H9 (cell line): ENCODE measurements at regions not wholly inside any gene's neighbourhood (a gene's known extent, or its start where the extent isn't known, plus 50 kb on each side); places are given as distances from the start of the nearest gene placed in this dataset.

Experiments used
- DNase-seq: peaks from one replicate; pipeline ENCODE4 v3.0.0-alpha.2; 2017
- H2AFZ ChIP-seq: one replicate; pipeline ENCODE4 v1.6.1; 2013; ENCODE audit warnings: mild to moderate bottlenecking, low read length, control low read depth, moderate library complexity
- H2AK5ac ChIP-seq: 2 replicates; pipeline ENCODE4 v1.6.1; 2013; ENCODE audit warnings: low read length, control low read depth, mixed read lengths; ENCODE audit not compliant: insufficient read length
- H2BK120ac ChIP-seq: one replicate; pipeline ENCODE4 v1.6.1; 2013; ENCODE audit warnings: low read depth, mild to moderate bottlenecking, low read length, control low read depth, inconsistent platforms; ENCODE audit not compliant: poor library complexity, severe bottlenecking
- H2BK12ac ChIP-seq: 2 replicates; pipeline ENCODE4 v1.6.1; 2013; ENCODE audit warnings: low read length, control low read depth, mixed read lengths, low read depth; ENCODE audit not compliant: insufficient read length
- H2BK15ac ChIP-seq: 2 replicates; pipeline ENCODE4 v1.6.1; 2013; ENCODE audit warnings: low read depth, low read length, control low read depth
- H2BK20ac ChIP-seq: one replicate; pipeline ENCODE4 v1.6.1; 2013; ENCODE audit warnings: low read depth, mild to moderate bottlenecking, low read length, control low read depth, inconsistent platforms; ENCODE audit not compliant: poor library complexity, severe bottlenecking
- H2BK5ac ChIP-seq: 2 replicates; pipeline ENCODE4 v1.6.1; 2013; ENCODE audit warnings: low read length, control low read depth, mixed read lengths; ENCODE audit not compliant: insufficient read length
- H3K14ac ChIP-seq: 2 replicates; pipeline ENCODE4 v1.6.1; 2013; ENCODE audit warnings: low read length, control low read depth; ENCODE audit not compliant: insufficient read depth
- H3K18ac ChIP-seq: 2 replicates; pipeline ENCODE4 v1.6.1; 2013; ENCODE audit warnings: low read depth, mild to moderate bottlenecking, mixed read lengths, low read length, control low read depth; ENCODE audit not compliant: insufficient read length
- H3K23ac ChIP-seq: 2 replicates; pipeline ENCODE4 v1.6.1; 2013; ENCODE audit warnings: low read length, control low read depth, mixed read lengths, low read depth; ENCODE audit not compliant: insufficient read length
- H3K23me2 ChIP-seq: 2 replicates; pipeline ENCODE4 v1.6.1; 2013; ENCODE audit warnings: low read depth, mild to moderate bottlenecking, mixed read lengths, low read length, control low read depth; ENCODE audit not compliant: insufficient read length, poor library complexity, severe bottlenecking
- H3K27ac ChIP-seq: 2 replicates; pipeline ENCODE4 v1.5.1; 2013; ENCODE audit warnings: low read length, control low read depth, mixed read lengths, low read depth; ENCODE audit not compliant: insufficient read length
- H3K27me3 ChIP-seq: 2 replicates; pipeline ENCODE4 v1.6.1; 2013; ENCODE audit warnings: low read length, control low read depth, inconsistent platforms; ENCODE audit not compliant: insufficient read depth
- H3K4ac ChIP-seq: 2 replicates; pipeline ENCODE4 v1.6.1; 2013; ENCODE audit warnings: low read depth, mild to moderate bottlenecking, control low read depth, inconsistent platforms, low read length, moderate library complexity
- H3K4me1 ChIP-seq: 2 replicates; pipeline ENCODE4 v1.6.1; 2013; ENCODE audit warnings: low read length, control low read depth, inconsistent platforms; ENCODE audit not compliant: insufficient read depth
- H3K4me2 ChIP-seq: 2 replicates; pipeline ENCODE4 v1.6.1; 2013; ENCODE audit warnings: low read length, control low read depth, mixed read lengths; ENCODE audit not compliant: insufficient read length, insufficient read depth
- H3K56ac ChIP-seq: 2 replicates; pipeline ENCODE4 v1.6.1; 2013; ENCODE audit warnings: low read depth, mild to moderate bottlenecking, mixed read lengths, low read length, control low read depth; ENCODE audit not compliant: insufficient read length
- H3K79me1 ChIP-seq: 2 replicates; pipeline ENCODE4 v1.6.1; 2013; ENCODE audit warnings: low read depth, mild to moderate bottlenecking, moderate library complexity, low read length, control low read depth, inconsistent platforms; ENCODE audit not compliant: insufficient read depth, poor library complexity, severe bottlenecking
- H3K79me2 ChIP-seq: 2 replicates; pipeline ENCODE4 v1.6.1; 2013; ENCODE audit warnings: low read length, control low read depth, inconsistent platforms; ENCODE audit not compliant: insufficient read depth
- H3K9ac ChIP-seq: 2 replicates; pipeline ENCODE4 v1.6.1; 2013; ENCODE audit warnings: low read length, control low read depth, mixed read lengths; ENCODE audit not compliant: insufficient read length; ENCODE audit errors: extremely low read depth
- H3K9me3 ChIP-seq: one replicate; pipeline ENCODE4 v1.6.1; 2013; ENCODE audit warnings: low read depth, low read length, inconsistent platforms; ENCODE audit not compliant: control insufficient read depth
- H3T11ph ChIP-seq: one replicate; pipeline ENCODE4 v1.6.1; 2013; ENCODE audit warnings: mild to moderate bottlenecking, low read length, control low read depth, inconsistent platforms
- H4K20me1 ChIP-seq: one replicate; pipeline ENCODE4 v1.6.1; 2013; ENCODE audit not compliant: control insufficient read depth, insufficient read length, insufficient read depth
- H4K5ac ChIP-seq: 2 replicates; pipeline ENCODE4 v1.6.1; 2013; ENCODE audit warnings: low read depth, mild to moderate bottlenecking, mixed read lengths, low read length, control low read depth; ENCODE audit not compliant: insufficient read length
- H4K8ac ChIP-seq: replicated peaks from 2 replicates; pipeline ENCODE4 v1.6.1; 2013; ENCODE audit warnings: low read length, control low read depth, mixed read lengths, low read depth; ENCODE audit not compliant: insufficient read length
- H4K91ac ChIP-seq: 2 replicates; pipeline ENCODE4 v1.6.1; 2013; ENCODE audit warnings: low read depth, mild to moderate bottlenecking, moderate library complexity, mixed read lengths, low read length, control low read depth; ENCODE audit not compliant: insufficient read length
- H3K27ac Mint-ChIP-seq, 3 experiments: 2 replicates in 2 of 3; 3 replicates in 1 of 3; pipeline ENCODE4 v1.8.0; 2020 to 2021; ENCODE audit warnings: mixed read lengths in 3 of 3, mild to moderate bottlenecking in 1 of 3, moderate library complexity in 1 of 3
- H3K27me3 Mint-ChIP-seq: 2 replicates; pipeline ENCODE4 v1.8.0; 2021; ENCODE audit warnings: low read depth, mild to moderate bottlenecking, moderate library complexity, mixed read lengths
- H3K36me3 Mint-ChIP-seq, 3 experiments: 2 replicates in 2 of 3; 3 replicates in 1 of 3; pipeline ENCODE4 v1.8.0; 2020 to 2021; ENCODE audit warnings: low read depth in 3 of 3, mixed read lengths in 3 of 3; ENCODE audit not compliant: insufficient read depth in 1 of 3
- H3K4me1 Mint-ChIP-seq, 2 experiments: 2 replicates each; pipeline ENCODE4 v1.8.0; 2020; ENCODE audit warnings: mixed read lengths in 2 of 2
- H3K4me3 Mint-ChIP-seq, 2 experiments: 2 replicates in 1 of 2; 3 replicates in 1 of 2; pipeline ENCODE4 v1.8.0; 2020 to 2021; ENCODE audit warnings: mild to moderate bottlenecking in 2 of 2, mixed read lengths in 2 of 2, moderate library complexity in 1 of 2
- H3K9me3 Mint-ChIP-seq, 2 experiments: 2 replicates in 1 of 2; 3 replicates in 1 of 2; pipeline ENCODE4 v1.8.0; 2020; ENCODE audit warnings: mild to moderate bottlenecking in 2 of 2, mixed read lengths in 2 of 2, moderate library complexity in 1 of 2
- WGBS: extraction: QIAGEN DNeasy Blood & Tissue Kit; methylation state at CpG from one replicate; pipeline ENCODE4 v1.1.7; 2013; ENCODE audit warnings: missing lambda C conversion rate, low lambda C conversion rate, mixed read lengths; ENCODE audit not compliant: insufficient read length; ENCODE audit errors: extremely low coverage; 5-methylcytosine and 5-hydroxymethylcytosine counted together
- TF ChIP-seq, protein P1 (sequence below): fragments of 200-600 bp; sonication (generic); conservative IDR thresholded peaks from 3 replicates; pipeline ENCODE4 v1.8.0; 2021; ENCODE audit warnings: antibody characterized with exemption, mild to moderate bottlenecking

DNA sequence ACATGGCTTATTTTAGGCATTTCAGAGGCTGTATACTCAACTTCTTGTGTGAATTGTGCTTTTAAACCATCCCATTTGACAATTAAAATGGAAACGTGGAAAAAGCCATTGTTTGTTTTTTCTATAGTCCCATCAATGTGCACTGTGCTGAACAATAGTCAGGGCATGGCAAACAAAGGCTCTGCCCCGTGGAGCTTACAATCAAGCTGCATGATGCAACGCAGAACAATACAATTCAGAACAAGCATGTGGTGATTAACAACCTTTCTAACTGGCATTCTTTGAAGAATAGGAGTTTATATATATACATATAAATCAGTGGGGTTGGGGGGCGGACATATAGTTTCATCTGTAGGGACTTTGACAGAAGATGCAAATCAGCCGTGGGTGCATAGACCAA, 2125.4 kb upstream of the WWC1 start:
- H4K5ac ChIP-seq = no peak overlapping the region
- no peak overlapping the region for H3K14ac ChIP-seq
- H3K79me1 ChIP-seq = no peaks in the 10 kb centered on the region
- no peak for DNase-seq
- Mint-ChIP-seq H3K36me3 (no peaks in the 10 kb centered on the region), H3K27me3 (no peaks in the 10 kb centered on the region), H3K27ac (peak overlapping the region in 2 of 3 experiments; percentile 32 to 80; a peak in 1 of 7 replicates), H3K4me3 (no peak overlapping the region), H3K9me3 (no peaks in the 10 kb centered on the region; a peak in 1 of 5 replicates), H3K4me1 (peaks cover 40 to 45% of the 10 kb centered on the region in 2 experiments)
- H3K56ac ChIP-seq = no peak overlapping the region
- no peak overlapping the region for H4K91ac ChIP-seq
- TF ChIP-seq, protein P1, sequence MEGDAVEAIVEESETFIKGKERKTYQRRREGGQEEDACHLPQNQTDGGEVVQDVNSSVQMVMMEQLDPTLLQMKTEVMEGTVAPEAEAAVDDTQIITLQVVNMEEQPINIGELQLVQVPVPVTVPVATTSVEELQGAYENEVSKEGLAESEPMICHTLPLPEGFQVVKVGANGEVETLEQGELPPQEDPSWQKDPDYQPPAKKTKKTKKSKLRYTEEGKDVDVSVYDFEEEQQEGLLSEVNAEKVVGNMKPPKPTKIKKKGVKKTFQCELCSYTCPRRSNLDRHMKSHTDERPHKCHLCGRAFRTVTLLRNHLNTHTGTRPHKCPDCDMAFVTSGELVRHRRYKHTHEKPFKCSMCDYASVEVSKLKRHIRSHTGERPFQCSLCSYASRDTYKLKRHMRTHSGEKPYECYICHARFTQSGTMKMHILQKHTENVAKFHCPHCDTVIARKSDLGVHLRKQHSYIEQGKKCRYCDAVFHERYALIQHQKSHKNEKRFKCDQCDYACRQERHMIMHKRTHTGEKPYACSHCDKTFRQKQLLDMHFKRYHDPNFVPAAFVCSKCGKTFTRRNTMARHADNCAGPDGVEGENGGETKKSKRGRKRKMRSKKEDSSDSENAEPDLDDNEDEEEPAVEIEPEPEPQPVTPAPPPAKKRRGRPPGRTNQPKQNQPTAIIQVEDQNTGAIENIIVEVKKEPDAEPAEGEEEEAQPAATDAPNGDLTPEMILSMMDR = no peak
- no peak overlapping the region for H2BK120ac ChIP-seq
- no peak overlapping the region for H2AFZ ChIP-seq
- no peak overlapping the region for H3K9ac ChIP-seq
- H3K18ac ChIP-seq = no peak overlapping the region
- H3T11ph ChIP-seq = no peak overlapping the region
- no peaks in the 10 kb centered on the region for H3K9me3 ChIP-seq
- no peak overlapping the region for H3K4ac ChIP-seq
- no peak overlapping the region for H2AK5ac ChIP-seq
- H3K4me2 ChIP-seq = no peak overlapping the region
- no peaks in the 10 kb centered on the region for H3K27me3 ChIP-seq
- H2BK20ac ChIP-seq = no peak overlapping the region
- H4K20me1 ChIP-seq = no peaks in the 10 kb centered on the region
- peaks cover 4% of the 10 kb centered on the region; the same call in 1 of the 2 replicates for H3K4me1 ChIP-seq
- H3K23ac ChIP-seq = no peak overlapping the region
- H3K79me2 ChIP-seq = no peaks in the 10 kb centered on the region
- no CpG with 5 or more reads among the region's 5 CpGs for WGBS
- H3K27ac ChIP-seq = no peak overlapping the region
- no peak overlapping the region for H4K8ac ChIP-seq
- H2BK12ac ChIP-seq = no peak overlapping the region
- no peaks in the 10 kb centered on the region for H3K23me2 ChIP-seq
- H2BK5ac ChIP-seq = no peak overlapping the region
- no peak overlapping the region for H2BK15ac ChIP-seq
